OCI-LY3 (cell line): ENCODE measurements at regions not wholly inside any gene's neighbourhood (a gene's known extent, or its start where the extent isn't known, plus 50 kb on each side); places are given as distances from the start of the nearest gene placed in this dataset.
"Not testable (repeated sequence)": the region's sequence is repeated elsewhere in the genome, so short reads cannot be mapped to it uniquely, and the experiment has no call there.

Experiments
- H2AFZ ChIP-seq: fragments of 200-600, 300-600 bp; shearing (Covaris generic); 2 replicates; pipeline ENCODE4 v1.6.0; 2014; ENCODE audit warnings: antibody characterized with exemption, low read depth, low read length
- H3K27ac ChIP-seq: fragments of 200-600, 300-600 bp; sonication (generic); 2 replicates; pipeline ENCODE4 v1.5.1; 2014; ENCODE audit warnings: mild to moderate bottlenecking, low read length, moderate library complexity, mixed read lengths
- H3K27me3 ChIP-seq: fragments of 200-600, 300-600 bp; sonication (generic); 2 replicates; pipeline ENCODE4 v1.6.1; 2014; ENCODE audit warnings: low read depth, low read length, mixed read lengths
- H3K36me3 ChIP-seq: fragments of 200-600, 300-600 bp; sonication (generic); replicated peaks from 2 replicates; pipeline ENCODE3; 2014; ENCODE audit warnings: low read depth, low read length, mixed read lengths
- H3K4me1 ChIP-seq: fragments of 300-600, 200-600 bp; sonication (generic); 2 replicates; pipeline ENCODE4 v1.6.1; 2014; ENCODE audit warnings: low read length, mixed read lengths
- H3K4me2 ChIP-seq: fragments of 200-600, 300-600 bp; sonication (generic); 2 replicates; pipeline ENCODE4 v1.6.1; 2014; ENCODE audit warnings: low read length, mixed read lengths
- H3K4me3 ChIP-seq: fragments of 300-600, 200-600 bp; sonication (generic); 2 replicates; pipeline ENCODE4 v1.5.1; 2014; ENCODE audit warnings: antibody characterized with exemption, mild to moderate bottlenecking, low read length, moderate library complexity
- H3K79me2 ChIP-seq: fragments of 300-600, 200-600 bp; shearing (Covaris generic); 2 replicates; pipeline ENCODE4 v1.6.1; 2014; ENCODE audit warnings: mild to moderate bottlenecking, low read length, mixed read lengths
- H3K9ac ChIP-seq: fragments of 300-600, 200-600 bp; shearing (Covaris generic); 2 replicates; pipeline ENCODE4 v1.6.0; 2014; ENCODE audit warnings: mild to moderate bottlenecking, low read length, moderate library complexity
- H3K9me3 ChIP-seq: fragments of 200-600, 300-600 bp; shearing (Covaris generic); 2 replicates; pipeline ENCODE4 v1.6.1; 2014; ENCODE audit warnings: low read length, mixed read lengths; ENCODE audit not compliant: insufficient read depth
- H4K20me1 ChIP-seq: fragments of 200-600, 300-600 bp; sonication (generic); 2 replicates; pipeline ENCODE4 v1.6.1; 2016; ENCODE audit warnings: low read length, mixed read lengths; ENCODE audit not compliant: insufficient read depth
- CTCF ChIP-seq: fragments of 200-600, 300-600 bp; sonication (generic); IDR thresholded peaks from 2 replicates; pipeline ENCODE4 v1.5.1; 2014; ENCODE audit warnings: antibody characterized with exemption, low read length, low read depth
- EZH2phosphoT487 ChIP-seq: fragments of 200-600 bp; shearing (Covaris generic); IDR thresholded peaks from 2 replicates; pipeline ENCODE4 v1.6.1; 2018; ENCODE audit warnings: antibody characterized with exemption, mixed run types, low read depth

GRCh38 chr1:143652187-143652586, 319.6 kb downstream of the FAM72C start:
- Histone ChIP-seq H3K4me3 (no peak overlapping the region), H3K4me2 (no peak overlapping the region), H3K9me3 (peaks cover 15% of the 10 kb centered on the region; the same call in 1 of the 2 replicates), H3K27me3 (no peaks in the 10 kb centered on the region), H3K27ac (no peak overlapping the region), H3K36me3 (no peaks in the 10 kb centered on the region), H4K20me1 (no peaks in the 10 kb centered on the region), H3K4me1 (no peaks in the 10 kb centered on the region), H3K79me2 (no peaks in the 10 kb centered on the region), H2AFZ (no peak overlapping the region), H3K9ac (no peak overlapping the region)
- TF ChIP-seq CTCF (no peak), EZH2phosphoT487 (no peak)

- H3K27me3 ChIP-seq: no peaks in the 10 kb centered on the region
- no peak overlapping the region for H3K9ac ChIP-seq
- no peaks in the 10 kb centered on the region for H3K4me1 ChIP-seq
- TF ChIP-seq CTCF (no peak), EZH2phosphoT487 (no peak)
- no peak overlapping the region for H2AFZ ChIP-seq
- no peak overlapping the region for H3K4me3 ChIP-seq
- H3K4me2 ChIP-seq: no peak overlapping the region
- no peaks in the 10 kb centered on the region for H3K79me2 ChIP-seq
- H3K36me3 ChIP-seq: no peaks in the 10 kb centered on the region
- H3K27ac ChIP-seq: no peak overlapping the region
- no peaks in the 10 kb centered on the region for H4K20me1 ChIP-seq
- H3K9me3 ChIP-seq: peaks cover 15% of the 10 kb centered on the region; the same call in 1 of the 2 replicates
Measured at GRCh38 chr1:143651350-143651992, 320.3 kb downstream of the FAM72C start.

- H3K36me3 ChIP-seq, H3K27me3 ChIP-seq, H4K20me1 ChIP-seq, H3K9me3 ChIP-seq, H3K4me2 ChIP-seq, H3K4me3 ChIP-seq, H3K79me2 ChIP-seq, H3K9ac ChIP-seq, H2AFZ ChIP-seq, H3K4me1 ChIP-seq, H3K27ac ChIP-seq: not testable (repeated sequence)
Measured at GRCh38 chr1:143644035-143644434, 327.8 kb downstream of the FAM72C start.

- H4K20me1 ChIP-seq: no peaks in the 10 kb centered on the region
- no peaks in the 10 kb centered on the region for H3K36me3 ChIP-seq
- no peak overlapping the region for H2AFZ ChIP-seq
- H3K4me1 ChIP-seq: no peaks in the 10 kb centered on the region
- H3K27ac ChIP-seq: no peak overlapping the region
- H3K9me3 ChIP-seq: 0 out of 2 replicates have a peak, but pooled peaks cover 3% of the 10 kb centered on the region
- H3K9ac ChIP-seq: no peak overlapping the region
- no peaks in the 10 kb centered on the region for H3K27me3 ChIP-seq
- H3K4me3 ChIP-seq: no peak overlapping the region
- TF ChIP-seq EZH2phosphoT487: no peak
- no peak for TF ChIP-seq CTCF
- H3K79me2 ChIP-seq: no peaks in the 10 kb centered on the region
- no peak overlapping the region for H3K4me2 ChIP-seq
Measured at GRCh38 chr1:143643148-143643885, 328.5 kb downstream of the FAM72C start.
